Omental fat pad (tissue), 3 donors: ENCODE measurements at regions not wholly inside any gene's neighbourhood (a gene's known extent, or its start where the extent isn't known, plus 50 kb on each side); places are given as distances from the start of the nearest gene placed in this dataset.

Experiments used
- ATAC-seq: fragments of 150-250 bp; one replicate; pipeline ENCODE4 v1.9.1; 2016; ENCODE audit warnings: mild to moderate bottlenecking, moderate library complexity; ENCODE audit not compliant: low FRiP score
- DNase-seq: peaks from one replicate; pipeline ENCODE4 v3.0.0-alpha.2; 2019; ENCODE audit warnings: low spot score
- CTCF ChIP-seq, 3 donors: fragments of 450-650 bp; IDR thresholded peaks; one replicate each; pipeline ENCODE4 v1.5.1; 2016 to 2017; ENCODE audit warnings: antibody characterized with exemption in 3 of 3, mild to moderate bottlenecking in 3 of 3, moderate library complexity in 2 of 3

- no peak for TF ChIP-seq CTCF (IDR thresholded peaks at IDR 0.05)
- ATAC-seq, result no peak
- DNase-seq, result no peak
These were observed 207.1 kb downstream of the NFATC2 start for GRCh38 chr20:51335329-51335841.

- TF ChIP-seq CTCF (IDR thresholded peaks at IDR 0.05), result no peak
- DNase-seq (no peak), ATAC-seq (no peak)
These were observed 207.9 kb downstream of the NFATC2 start for GRCh38 chr20:51334609-51335008.

GRCh38 chr20:51333971-51334370 lies 208.5 kb downstream of the NFATC2 start:
- ATAC-seq, result no peak
- DNase-seq, result no peak
- TF ChIP-seq CTCF (IDR thresholded peaks at IDR 0.05), result no peak

- no peak for DNase-seq
- no peak for TF ChIP-seq CTCF (IDR thresholded peaks at IDR 0.05)
- ATAC-seq, result no peak
These were observed 209.1 kb downstream of the NFATC2 start for GRCh38 chr20:51333446-51333845.

GRCh38 chr20:51331481-51331880 lies 211.0 kb downstream of the NFATC2 start:
- ATAC-seq (no peak), DNase-seq (no peak)
- no peak for TF ChIP-seq CTCF (IDR thresholded peaks at IDR 0.05)

- no peak for TF ChIP-seq CTCF (IDR thresholded peaks at IDR 0.05)
- no peak for ATAC-seq
These were observed 212.7 kb downstream of the NFATC2 start for GRCh38 chr20:51329845-51330244.

GRCh38 chr20:51327251-51327841 lies 215.2 kb downstream of the NFATC2 start:
- DNase-seq, result no peak
- ATAC-seq, result no peak
- TF ChIP-seq CTCF (IDR thresholded peaks at IDR 0.05), result no peak

More at GRCh38 chr20:51329845-51330244, 212.7 kb downstream of the NFATC2 start:
- DNase-seq, result no peak
